ENCODE measurements at regions not wholly inside any gene's neighbourhood (a gene's known extent, or its start where the extent isn't known, plus 50 kb on each side); places are given as distances from the start of the nearest gene placed in this dataset.

DNA sequence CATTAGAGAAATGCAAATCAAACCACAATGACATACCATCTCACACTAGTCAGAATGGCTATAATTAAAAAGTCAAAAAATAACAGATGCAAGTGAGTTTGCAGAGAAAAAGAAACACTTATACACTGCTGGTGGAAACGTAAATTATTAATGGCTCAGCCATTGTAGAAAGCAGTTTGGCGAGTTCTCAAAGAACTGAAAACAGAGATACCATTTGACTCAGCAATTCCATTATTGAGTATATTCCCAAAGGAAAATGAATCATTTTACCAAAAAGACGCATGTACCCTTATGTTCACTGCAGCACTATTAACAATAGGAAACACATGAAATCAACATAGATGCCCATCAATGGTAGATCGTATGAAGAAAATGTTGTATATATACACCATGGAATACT is 75.0 kb downstream of the NAA11 start (continued):
- TF ChIP-seq, protein P1, sequence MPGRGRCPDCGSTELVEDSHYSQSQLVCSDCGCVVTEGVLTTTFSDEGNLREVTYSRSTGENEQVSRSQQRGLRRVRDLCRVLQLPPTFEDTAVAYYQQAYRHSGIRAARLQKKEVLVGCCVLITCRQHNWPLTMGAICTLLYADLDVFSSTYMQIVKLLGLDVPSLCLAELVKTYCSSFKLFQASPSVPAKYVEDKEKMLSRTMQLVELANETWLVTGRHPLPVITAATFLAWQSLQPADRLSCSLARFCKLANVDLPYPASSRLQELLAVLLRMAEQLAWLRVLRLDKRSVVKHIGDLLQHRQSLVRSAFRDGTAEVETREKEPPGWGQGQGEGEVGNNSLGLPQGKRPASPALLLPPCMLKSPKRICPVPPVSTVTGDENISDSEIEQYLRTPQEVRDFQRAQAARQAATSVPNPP (IDR thresholded peaks at IDR 0.05; ENCODE audit: borderline replicate concordance, insufficient read depth, insufficient read length) = no peak
- TF ChIP-seq CSDE1 (IDR thresholded peaks at IDR 0.05) (no peak), TSC22D4 (tag; IDR thresholded peaks at IDR 0.05) (no peak), MED1 (CRISPR knock-in tag; IDR thresholded peaks at IDR 0.05; ENCODE audit: borderline replicate concordance) (no peak), ZNF253 (CRISPR knock-in tag; conservative IDR thresholded peaks at IDR 0.05) (no peak), ZNF57 (CRISPR knock-in tag; IDR thresholded peaks at IDR 0.05) (no peak)
- TF ChIP-seq, protein P2, sequence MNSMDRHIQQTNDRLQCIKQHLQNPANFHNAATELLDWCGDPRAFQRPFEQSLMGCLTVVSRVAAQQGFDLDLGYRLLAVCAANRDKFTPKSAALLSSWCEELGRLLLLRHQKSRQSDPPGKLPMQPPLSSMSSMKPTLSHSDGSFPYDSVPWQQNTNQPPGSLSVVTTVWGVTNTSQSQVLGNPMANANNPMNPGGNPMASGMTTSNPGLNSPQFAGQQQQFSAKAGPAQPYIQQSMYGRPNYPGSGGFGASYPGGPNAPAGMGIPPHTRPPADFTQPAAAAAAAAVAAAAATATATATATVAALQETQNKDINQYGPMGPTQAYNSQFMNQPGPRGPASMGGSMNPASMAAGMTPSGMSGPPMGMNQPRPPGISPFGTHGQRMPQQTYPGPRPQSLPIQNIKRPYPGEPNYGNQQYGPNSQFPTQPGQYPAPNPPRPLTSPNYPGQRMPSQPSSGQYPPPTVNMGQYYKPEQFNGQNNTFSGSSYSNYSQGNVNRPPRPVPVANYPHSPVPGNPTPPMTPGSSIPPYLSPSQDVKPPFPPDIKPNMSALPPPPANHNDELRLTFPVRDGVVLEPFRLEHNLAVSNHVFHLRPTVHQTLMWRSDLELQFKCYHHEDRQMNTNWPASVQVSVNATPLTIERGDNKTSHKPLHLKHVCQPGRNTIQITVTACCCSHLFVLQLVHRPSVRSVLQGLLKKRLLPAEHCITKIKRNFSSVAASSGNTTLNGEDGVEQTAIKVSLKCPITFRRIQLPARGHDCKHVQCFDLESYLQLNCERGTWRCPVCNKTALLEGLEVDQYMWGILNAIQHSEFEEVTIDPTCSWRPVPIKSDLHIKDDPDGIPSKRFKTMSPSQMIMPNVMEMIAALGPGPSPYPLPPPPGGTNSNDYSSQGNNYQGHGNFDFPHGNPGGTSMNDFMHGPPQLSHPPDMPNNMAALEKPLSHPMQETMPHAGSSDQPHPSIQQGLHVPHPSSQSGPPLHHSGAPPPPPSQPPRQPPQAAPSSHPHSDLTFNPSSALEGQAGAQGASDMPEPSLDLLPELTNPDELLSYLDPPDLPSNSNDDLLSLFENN (IDR thresholded peaks at IDR 0.05; ENCODE audit: low read depth in 2 of 2, low read length in 2 of 2) = no peak

Data from K562 (cell line).